T-helper 2 cell treated with Interferon-gamma antibody and Interleukin-4, amounts not matched to agents 100 ng/mL and 5 ng/mL, for 36 hours (primary cell): ENCODE measurements at regions not wholly inside any gene's neighbourhood (a gene's known extent, or its start where the extent isn't known, plus 50 kb on each side); places are given as distances from the start of the nearest gene placed in this dataset.

ENCODE experiments used
- intact Hi-C: fragments of 100-400 bp; cut with micrococcal nuclease; formaldehyde crosslinking; loops from one replicate; pipeline ENCODE4 v1.15.1; 2023

DNA sequence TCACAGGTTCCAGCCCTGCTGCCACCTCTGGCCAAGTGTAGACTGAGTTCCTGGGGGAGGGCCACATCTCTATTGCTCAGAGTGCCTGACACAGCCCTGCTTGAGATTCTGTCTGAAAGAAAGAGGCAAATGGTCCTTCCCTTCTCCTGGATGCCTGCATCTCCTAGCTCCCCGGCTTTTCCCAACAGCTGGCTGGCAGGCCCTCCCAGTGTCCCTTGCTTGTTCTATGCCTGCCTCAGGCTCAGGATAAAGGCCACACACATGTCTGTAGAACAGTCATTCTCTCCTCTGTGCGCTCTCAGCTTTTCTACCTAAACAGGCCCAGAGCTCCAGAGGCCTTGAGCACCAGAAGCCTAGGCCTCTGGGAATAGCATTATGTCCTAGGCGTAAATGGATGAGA is 343.4 kb upstream of the USP24 start:
- intact Hi-C loops, result no loop called here

DNA sequence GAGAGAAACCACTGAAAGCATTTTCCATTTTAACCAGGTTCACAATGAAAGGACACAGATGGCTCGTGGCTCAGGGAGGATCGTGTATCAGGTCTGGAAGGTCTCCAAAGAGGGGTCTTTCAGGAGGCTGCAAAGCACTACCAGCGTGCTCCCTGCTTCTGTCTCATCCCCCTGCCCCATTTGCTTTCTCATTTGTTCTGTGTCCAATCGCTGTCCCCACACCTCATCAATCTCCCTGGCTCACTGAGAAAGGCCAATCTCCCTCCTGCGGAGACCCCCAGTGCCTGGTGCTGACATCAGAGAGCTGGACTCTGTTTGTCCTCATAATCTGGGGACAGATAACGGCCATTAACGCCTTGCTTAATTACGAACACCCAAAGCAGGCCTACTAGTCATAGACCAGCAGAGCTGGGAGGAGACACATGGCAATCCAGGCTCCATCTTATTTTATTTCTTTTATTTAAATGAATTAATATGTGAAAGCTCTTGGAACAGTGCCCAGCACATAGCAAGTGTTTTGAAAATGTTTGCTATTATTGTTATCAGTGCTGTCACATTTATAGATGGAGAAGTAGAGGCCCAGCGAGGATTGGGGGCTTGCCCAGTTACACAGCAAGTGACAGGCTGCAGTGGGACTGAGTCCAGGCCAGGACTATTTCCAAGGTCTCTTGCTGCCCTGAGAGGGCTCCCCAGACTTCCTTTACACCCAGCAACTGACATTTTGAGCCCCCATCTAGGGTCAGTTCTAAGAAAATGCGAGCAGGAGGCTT is 341.0 kb upstream of the USP24 start:
- intact Hi-C loops, result no loop called here

DNA sequence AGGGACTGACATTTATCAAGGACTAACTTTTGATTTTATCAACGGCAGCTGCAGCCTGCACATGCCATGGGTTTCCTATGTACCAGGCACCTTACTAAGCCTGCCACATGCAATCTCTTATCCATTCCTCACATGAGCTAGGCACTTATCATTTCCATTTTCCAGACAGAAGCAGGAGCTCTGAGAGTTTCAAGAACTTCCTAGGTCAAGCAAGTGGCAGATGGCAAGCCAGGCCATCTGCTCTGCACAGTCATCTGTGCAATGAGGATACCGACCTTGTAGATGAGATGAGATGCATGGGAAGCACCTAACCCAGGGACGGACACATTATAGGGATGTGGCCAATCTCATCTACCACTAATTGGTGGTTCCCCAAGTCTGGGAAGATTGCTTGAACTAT is 339.4 kb upstream of the USP24 start:
- intact Hi-C loops, result no loop called here

DNA sequence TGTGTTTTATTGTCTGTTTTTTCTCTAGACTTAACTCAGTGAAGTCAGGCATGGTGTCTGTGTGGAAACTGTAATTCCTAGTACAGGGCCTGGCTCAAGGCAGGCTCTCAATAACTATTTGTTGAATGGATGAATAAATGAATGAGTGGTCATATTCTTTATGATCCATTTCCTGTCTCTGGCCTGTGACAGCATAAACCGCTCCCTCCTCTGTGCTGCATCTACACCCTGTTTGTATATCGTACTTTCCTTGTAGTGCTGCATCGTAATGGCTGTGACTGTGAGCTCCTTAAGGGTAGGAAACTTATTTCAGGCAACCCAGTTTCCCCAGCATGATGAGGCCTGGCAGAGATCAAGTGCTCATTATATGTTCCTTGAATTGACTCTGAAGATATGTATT is 337.5 kb upstream of the USP24 start:
- intact Hi-C loops, result no loop called here

DNA sequence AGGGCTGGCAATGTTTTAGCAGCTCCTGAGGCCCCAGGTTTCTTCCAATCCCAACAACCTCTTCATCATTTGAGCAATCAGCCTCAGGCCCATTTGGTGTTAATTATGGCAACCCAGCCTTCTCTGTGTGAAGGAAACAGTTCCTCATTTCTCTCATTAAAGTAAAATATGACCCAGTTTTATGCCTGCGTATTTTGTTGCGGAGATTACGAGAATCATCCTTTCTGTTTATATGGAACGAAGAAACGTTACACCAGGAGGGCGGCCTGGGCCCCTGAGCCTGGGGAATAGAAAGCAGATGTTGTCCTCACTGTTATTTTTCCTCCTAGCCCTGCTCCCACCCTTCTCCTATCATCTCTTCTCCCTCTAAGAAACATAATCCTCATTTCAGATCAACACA is 332.2 kb upstream of the USP24 start:
- intact Hi-C loops, result no loop called here

DNA sequence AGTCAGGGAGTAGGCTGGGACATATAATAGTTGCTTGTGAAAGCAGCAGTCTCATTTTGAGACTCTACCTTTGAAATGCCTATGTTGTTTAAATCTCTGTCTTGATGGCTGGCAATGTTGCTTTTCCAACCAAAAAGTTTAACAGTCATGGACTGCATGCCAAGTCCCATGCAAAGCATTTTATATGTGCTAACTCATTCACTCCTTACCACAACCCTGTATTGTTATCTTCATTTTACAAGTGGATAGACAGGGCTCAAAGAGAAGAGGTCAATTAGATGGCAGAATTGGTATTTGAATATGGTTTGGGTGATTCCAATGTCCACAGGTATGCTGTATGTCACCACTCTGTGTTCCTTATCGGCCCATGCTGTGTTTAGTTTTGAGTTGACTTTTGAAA is 331.4 kb upstream of the USP24 start:
- intact Hi-C loops, result no loop called here

DNA sequence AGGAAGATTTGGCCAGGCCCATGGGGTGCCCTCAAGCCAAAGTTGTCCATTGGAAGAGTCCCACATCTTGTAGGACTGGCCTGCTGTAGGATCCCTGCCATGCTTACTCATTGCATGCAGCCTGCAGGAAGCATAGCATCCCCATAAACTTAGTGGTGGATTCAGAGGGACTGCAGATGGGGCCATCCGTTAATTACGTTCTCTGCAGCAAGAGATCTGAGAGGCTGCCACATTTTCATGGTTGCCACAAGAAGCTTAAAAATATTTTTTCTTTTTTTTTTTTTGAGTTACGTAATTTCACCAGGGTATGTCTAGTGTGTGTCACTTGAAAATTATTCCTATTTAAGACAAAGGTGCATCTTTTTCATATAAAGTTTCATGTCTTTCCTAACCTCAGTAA is 329.7 kb upstream of the USP24 start:
- intact Hi-C loops, result no loop called here

DNA sequence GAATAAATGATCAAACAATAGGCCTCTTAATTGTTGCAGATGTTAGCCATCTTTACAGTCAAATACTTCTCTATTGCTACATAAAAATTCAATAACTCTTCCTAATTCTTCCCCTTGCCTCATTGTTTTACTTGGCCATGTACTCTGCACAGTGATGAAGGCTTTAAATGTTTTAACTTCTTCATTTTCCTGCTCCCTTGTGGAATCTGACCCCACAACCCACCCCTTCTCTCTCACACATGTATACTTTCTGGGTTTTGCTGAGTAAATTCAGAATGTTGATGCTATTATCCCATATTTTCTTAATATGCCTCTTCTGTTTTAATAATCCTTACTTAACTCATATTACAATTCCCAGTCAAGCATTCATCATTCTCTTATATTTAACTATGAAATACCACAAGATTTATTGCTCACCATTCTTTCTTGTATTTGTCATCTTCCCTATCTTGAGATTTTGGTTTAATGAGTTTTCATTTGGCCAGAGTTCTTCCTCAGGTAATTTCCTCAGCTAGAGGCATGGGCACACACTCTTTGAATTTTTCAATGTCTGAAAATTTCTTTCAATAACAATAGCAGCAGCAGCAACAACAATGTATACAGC is 327.8 kb upstream of the USP24 start:
- intact Hi-C loops, result no loop called here

DNA sequence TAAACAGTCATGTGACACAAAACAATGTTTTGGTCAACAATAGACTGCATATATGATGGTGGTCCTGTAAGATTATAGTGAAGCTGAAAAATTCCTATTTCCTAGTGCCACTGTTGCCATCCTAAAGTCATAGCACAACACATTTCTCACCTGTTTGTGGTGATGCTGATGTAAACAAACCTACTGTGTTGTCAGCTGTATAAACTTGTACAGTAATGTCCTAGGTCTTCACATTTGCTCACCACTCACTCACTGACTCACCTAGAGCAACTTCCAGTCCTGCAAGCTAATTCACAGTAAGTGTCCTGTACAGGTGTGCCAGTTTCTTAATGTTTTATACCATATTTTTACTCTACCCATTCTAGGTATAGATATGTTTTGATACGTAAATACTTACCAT is 326.1 kb upstream of the USP24 start:
- intact Hi-C loops, result no loop called here

DNA sequence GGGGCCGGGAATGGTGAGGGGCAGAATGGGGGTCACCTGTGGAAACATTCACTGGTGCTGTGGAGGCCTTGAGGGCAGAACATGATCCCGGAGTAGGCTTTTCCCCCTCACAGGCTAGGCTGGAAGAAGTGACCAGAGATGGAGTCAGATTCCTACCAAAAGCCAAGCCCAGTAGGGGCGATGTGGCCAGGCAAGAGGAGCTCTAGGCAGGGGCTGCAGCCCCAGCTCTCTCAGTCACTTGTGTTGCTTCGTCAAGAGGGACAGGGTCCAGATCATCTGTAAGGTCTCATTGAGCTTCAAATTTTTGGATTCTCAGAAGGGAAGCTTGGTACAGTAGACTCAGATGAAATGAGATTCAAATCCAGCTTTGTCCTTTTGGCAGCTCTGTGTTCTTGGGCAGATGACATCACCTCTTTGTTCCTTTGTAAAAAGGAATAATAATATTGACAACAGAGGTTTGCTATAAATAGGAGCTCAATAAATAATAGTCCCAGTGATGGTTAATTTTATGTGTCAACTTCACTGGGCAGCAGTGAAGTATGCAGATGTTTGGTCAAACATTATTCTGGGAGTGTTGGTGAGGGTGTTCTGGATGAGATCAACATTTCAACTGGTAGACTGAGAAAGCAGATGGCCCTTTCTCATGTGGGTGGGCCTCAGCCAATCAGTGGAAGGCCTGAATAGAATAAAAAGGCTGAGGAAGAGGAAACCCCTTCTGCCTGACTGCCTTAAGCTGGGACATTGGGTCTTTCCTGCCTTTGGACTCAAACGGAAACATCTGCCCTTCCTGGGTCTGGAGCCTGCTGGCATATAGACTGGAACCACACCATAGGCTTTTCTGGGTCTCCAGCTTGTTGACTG is 324.7 kb upstream of the USP24 start:
- intact Hi-C loops, result no loop called here

DNA sequence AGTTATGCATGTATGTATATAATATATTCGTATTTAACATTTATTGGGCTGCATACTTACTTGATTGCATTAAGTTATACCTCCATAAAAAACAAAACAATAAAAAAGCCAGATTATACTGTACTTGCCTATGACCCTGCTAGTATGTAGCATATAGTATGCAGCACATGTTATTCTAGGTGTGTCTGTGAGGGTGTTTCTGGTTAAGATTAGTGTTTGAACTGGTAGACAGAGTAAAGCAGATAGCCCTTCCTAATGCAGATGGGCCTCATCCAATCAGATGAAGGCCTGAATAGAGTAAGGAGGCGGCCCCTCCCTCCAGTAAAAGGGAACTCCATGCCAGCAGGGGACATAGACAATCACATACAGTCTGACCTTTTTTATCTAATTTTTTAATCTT is 323.3 kb upstream of the USP24 start:
- intact Hi-C loops, result no loop called here

DNA sequence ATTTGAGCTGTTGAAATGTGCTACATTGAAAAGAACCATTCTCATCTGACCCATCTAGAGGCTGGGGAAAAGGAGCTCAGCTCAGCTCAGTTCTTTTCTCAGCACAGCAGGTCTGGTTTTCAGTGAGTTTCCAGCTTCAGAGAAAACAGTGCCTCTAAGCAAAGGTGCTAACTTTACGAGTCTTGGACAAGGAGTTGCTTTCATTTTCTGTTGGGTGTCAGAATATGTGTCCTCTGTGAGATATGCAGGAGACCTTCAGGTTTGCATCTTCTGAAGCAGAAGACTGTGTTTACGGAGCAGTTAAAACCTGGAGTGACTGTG is 321.3 kb upstream of the USP24 start:
- intact Hi-C loops, result no loop called here

DNA sequence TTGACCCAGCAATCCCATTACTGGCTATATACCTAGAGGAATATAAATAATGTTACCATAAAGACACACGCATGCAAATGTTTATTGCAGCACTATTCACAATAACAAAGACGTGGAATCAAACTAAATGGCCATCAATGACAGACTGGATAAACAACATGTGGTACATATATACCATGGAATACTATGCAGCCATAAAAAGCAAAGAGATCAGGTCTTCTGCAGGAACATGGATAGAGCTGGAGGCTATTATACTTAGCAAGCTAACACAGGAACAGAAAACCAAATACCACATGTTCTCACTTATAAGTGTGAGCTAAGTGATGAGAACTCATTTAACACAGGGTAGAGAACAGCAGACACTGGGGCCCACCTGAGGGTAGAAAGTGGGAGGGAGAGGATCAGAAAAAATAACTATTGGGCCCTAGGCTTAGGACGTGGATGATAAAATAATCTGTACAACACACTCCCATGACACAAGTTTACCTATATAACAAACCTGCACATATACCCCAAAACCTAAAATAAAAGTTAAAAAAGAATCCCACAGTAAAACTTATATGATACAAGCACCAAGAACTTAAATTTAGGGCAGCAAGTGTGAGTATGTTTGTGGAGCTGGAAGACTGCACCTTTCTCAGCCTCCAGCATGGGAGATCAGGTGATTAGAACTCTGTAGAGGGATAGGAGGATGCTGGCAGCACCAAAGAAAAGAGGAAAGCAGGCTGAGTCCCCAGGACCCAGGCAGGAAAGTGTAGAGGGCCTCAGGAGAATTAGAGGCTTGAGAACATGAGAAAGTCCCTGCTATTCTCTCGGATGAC is 320.8 kb upstream of the USP24 start:
- intact Hi-C loops, result no loop called here

DNA sequence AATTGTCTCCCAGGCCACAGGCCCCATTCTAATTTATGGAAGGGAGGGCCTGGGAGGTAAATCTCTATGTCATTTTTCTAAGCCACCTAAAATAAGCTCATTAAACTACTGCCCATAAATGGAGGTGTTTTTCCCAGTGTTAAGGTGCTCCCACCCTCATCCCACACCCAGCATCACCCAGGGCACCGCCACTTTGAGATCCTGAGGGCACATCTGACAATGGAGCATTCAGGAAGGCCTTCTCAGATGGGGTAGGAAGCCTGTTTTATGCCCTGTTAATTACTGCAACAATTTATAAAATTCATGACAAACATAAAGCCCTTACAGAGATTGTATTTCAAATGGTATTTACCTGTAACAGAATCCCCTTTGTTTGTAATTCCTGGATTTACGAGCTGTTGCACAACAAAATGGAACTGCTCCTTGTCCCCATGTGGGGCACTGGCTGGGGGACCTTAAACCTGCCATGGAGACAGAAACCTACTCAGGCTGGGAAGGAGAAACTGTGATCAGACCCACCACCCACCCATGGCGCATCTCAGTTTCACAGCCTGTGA is 319.5 kb upstream of the USP24 start:
- intact Hi-C loops, result no loop called here

DNA sequence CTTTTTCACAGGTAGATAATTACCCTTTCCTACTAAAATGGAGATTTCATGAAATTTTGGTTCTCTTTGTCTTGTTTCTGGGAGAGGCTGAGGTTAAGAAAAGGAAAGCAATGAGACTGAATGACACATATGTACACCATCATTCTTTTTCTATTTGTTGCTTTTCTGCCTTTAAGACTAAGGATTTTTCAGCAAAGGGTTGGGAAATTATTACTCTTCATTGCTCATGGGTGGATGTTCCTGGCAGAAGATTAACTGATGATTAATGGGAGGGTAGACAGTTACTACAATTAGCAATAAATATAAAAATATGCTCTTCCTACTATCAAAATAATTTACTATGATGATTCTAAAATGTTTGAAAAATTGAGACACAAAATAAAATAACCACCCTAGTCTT is 316.5 kb upstream of the USP24 start:
- intact Hi-C loops, result no loop called here

DNA sequence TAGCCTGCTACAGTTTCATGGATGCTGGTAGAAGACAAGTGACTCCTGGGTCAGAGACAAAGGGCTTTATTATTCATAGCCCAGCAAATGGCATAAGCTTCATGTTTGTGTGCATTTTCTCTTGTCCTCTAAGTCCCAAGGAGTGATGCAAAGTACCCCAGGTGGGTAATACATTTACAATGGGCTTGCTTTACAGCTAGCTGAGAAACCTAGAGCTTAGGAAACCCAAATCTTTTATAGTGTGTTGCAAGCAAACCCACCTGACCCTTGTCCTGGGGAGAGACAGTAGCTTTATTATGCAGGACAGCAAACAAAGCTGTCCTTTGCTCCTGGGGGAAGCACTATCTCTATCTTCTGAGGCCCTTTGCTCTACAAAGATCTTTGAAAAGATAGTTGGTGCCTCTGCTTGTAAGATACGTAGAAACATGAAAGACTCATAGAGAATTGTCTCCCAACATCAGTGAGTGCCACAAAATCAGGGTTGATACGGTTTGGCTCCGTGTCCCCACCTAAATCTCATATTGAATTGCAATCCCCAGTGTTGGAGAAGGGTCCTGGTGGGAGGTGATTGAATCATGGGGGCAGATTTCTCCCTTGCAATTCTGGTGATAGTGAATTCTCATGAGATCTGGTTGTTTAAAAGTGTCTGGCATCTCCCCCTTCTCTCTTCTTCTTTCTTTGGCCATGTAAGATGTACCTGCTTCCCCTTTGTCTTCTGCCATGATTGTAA is 315.8 kb upstream of the USP24 start:
- intact Hi-C loops, result no loop called here

DNA sequence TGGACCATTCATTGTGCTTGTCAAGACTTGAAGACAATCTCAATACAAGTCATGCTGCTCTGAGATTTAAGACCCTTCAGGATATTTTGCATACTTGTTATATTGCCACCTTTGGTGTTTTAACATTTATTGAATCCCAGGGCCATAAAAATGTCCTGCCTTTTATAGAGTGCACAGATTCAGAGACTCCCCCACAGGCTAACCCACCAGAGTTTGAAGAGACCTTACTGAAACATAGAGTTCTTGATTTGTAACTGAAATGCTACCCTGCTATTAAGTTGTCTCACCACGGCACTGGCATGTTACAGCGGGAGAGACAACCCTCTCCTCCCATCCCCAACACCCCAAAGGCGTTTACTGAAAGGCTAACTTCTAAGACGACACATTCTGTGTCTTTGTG is 313.9 kb upstream of the USP24 start:
- intact Hi-C loops, result no loop called here

DNA sequence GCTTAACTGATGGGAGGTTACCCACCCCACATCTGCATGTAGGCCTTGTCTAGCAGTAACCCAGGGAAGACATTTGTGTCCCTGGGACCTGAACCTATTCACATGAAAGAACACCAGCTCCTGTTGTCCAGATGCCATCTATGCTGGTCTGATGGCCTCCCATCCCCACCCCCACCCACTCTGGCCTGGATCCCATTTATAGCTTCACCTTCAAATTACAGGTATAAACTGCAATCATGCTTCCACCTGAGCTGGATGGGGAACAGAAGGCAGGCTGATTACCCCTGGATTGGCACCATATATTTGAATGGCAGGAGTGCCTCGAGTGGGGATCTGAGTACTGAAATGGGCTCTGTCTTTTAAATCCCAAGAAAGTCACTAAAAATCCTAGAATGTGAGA is 312.7 kb upstream of the USP24 start:
- intact Hi-C loops, result no loop called here

DNA sequence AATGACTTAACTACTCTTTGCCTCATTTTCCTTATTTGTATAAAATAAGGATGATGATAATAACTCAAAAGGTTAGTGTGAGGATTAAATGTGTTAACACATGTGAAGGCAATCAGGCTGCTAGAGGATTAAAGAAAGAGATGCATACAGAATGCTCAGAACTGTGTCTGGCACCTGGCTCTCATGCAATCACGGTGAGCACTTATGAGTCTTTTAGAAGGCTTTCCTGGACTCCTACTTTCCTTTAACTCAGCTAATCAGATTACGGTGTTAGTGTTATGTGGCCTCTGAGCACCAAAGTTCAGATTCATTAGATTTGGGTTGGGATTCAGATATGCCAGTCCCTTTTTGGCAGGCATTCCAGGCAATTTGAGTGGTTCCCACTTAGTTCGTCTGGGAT is 311.6 kb upstream of the USP24 start:
- intact Hi-C loops, result no loop called here

DNA sequence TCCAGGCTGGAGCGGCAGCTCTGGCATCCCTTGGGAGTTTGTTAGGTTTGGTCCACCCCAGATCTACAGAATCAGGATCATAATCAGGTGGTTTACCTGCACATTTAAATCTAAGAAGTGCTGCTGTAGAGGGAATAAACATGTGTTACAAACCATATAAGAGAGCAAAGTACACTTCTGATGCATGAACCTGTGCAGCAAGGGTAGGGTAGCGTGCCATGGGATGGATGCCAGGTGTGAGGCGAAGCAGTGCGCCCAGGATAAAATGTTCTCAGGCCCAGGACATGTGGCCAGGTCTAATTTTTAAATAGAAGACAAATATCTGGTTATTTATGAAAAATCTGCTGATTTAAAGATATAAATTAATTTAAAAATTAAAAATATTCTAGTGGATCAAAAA is 308.8 kb upstream of the USP24 start:
- intact Hi-C loops, result no loop called here

DNA sequence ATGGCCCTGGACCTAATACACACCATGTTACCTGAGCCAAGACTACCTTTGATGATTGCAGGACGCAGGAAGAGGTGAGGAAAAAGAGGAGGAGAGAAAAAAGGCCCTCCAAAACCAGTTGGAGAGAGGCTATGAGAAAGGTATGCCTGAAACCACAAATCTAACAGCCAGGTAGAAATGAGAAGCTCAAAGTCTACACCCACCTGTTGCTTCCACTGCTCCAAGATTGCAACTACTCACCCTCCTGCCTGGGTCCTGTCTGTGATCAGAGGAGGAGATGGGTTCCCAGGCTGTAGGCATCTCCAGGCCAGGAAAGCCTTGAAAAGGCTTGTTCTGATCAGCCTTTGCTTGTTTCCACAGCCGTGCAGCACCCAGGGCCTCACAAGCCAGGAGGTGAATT is 307.8 kb upstream of the USP24 start:
- intact Hi-C loops, result no loop called here
